Kidney capillary endothelial cell (primary cell): ENCODE measurements at regions not wholly inside any gene's neighbourhood (a gene's known extent, or its start where the extent isn't known, plus 50 kb on each side); places are given as distances from the start of the nearest gene placed in this dataset.
"Not testable (repeated sequence)": the region's sequence is repeated elsewhere in the genome, so short reads cannot be mapped to it uniquely, and the experiment has no call there.

Experiments used
- DNase-seq: peaks from one replicate; pipeline ENCODE4 v3.0.0-alpha.2; 2018; ENCODE audit warnings: low spot score

GRCh38 chr14:53216478-53216877 lies 63.4 kb upstream of the DDHD1 start:
- DNase-seq: not testable (repeated sequence)

GRCh38 chr14:53215101-53215500 lies 62.0 kb upstream of the DDHD1 start:
- DNase-seq: no peak

GRCh38 chr14:53214384-53214783 lies 61.3 kb upstream of the DDHD1 start:
- no peak for DNase-seq

DNA sequence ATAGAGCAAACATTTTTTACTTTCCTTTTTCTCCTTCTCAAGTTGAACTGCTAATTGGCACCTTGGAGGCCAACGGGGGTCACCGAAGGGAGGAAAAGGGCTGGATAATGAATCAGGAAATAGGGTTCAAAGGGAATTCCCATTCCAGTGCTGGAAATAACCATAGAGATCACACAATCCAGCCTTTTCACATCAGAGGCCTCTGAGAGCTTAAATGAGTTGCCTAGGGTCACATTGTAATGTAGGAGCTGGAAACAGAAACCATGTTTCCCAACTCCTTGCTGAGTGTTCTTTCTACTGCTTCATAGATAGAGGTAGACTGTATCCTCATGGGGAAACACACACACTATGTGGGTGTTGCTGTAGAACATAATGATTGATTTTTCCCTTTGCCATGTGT lies 60.6 kb upstream of the DDHD1 start:
- DNase-seq: no peak

GRCh38 chr14:53209370-53209769 lies 56.2 kb upstream of the DDHD1 start:
- DNase-seq: no peak
